K562 (cell line): ENCODE measurements at regions not wholly inside any gene's neighbourhood (a gene's known extent, or its start where the extent isn't known, plus 50 kb on each side); places are given as distances from the start of the nearest gene placed in this dataset.

Experiments used
- ATAC-seq: fragments of 200-7000 bp; cut with Tn5 transposase; 3 replicates; pipeline ENCODE4 v1.9.1; 2020; ENCODE audit warnings: moderate library complexity
- BruUV-seq: library from RNA; stranded (reverse); fragments of 400-500 nt; replicated peaks from 2 replicates; lab custom pipeline; 2021; lab: Mats Ljungman, UMichigan
- CTCF ChIA-PET: fragments of 300-600 bp; formaldehyde crosslinking; extraction: SDS; loops from one replicate; lab custom pipeline; 2021; ENCODE audit warnings: low intra/inter-chr PET ratio; lab: Yijun Ruan, JAX
- POLR2A ChIA-PET: fragments of 300-600, 350-650 bp; sonication (Branson Sonifier 250); formaldehyde crosslinking; extraction: SDS; loops from one replicate; lab custom pipeline; 2021; ENCODE audit warnings: antibody characterized with exemption, inconsistent platforms; lab: Yijun Ruan, JAX
- DNase-seq, 4 experiments: peaks; one replicate each; pipeline versions ENCODE4 v3.0.0 to v3.0.0-alpha.2; 2011 to 2018; ENCODE audit warnings: low spot score in 3 of 4, mixed read lengths in 3 of 4; ENCODE audit errors: extremely low read depth in 1 of 4
- FAIRE-seq: peaks from 2 replicates; lab custom pipeline; 2011; peaks lifted over from hg19 to GRCh38; lab: Jason Lieb, UNC
- H2AFZ ChIP-seq: 2 replicates; pipeline ENCODE4 v1.6.0; 2011; ENCODE audit warnings: low read depth, low read length, control low read depth, inconsistent platforms
- H3K27ac ChIP-seq: fragments of 200-600 bp; 3 replicates; pipeline ENCODE4 v1.8.0; 2011; ENCODE audit warnings: low read depth, mild to moderate bottlenecking, control low read depth, inconsistent platforms, low read length, moderate library complexity, mixed read lengths; ENCODE audit errors: extremely low read depth
- H3K27me3 ChIP-seq, 2 experiments: fragments of 300-600 bp in 1 of 2; 2 replicates in 1 of 2; 3 replicates in 1 of 2; pipeline versions ENCODE4 v1.6.0 to v1.8.0; 2011; ENCODE audit warnings: inconsistent platforms in 2 of 2, low read length in 2 of 2, mild to moderate bottlenecking in 1 of 2, mixed read lengths in 1 of 2, moderate library complexity in 1 of 2; ENCODE audit not compliant: control insufficient read depth in 2 of 2, insufficient read depth in 2 of 2
- H3K36me3 ChIP-seq: fragments of 300-600 bp; 3 replicates; pipeline ENCODE4 v1.8.0; 2011; ENCODE audit warnings: mild to moderate bottlenecking, low read length, inconsistent platforms; ENCODE audit not compliant: control insufficient read depth, insufficient read depth
- H3K4me1 ChIP-seq, 2 experiments: fragments of 200-600 bp in 1 of 2; replicated peaks in 1 of 2; 2 replicates in 1 of 2; 3 replicates in 1 of 2; pipeline versions ENCODE4 v1.5.1 to v1.8.0; 2011; ENCODE audit warnings: inconsistent platforms in 2 of 2, low read length in 2 of 2, mild to moderate bottlenecking in 1 of 2, mixed read lengths in 1 of 2, moderate library complexity in 1 of 2; ENCODE audit not compliant: control insufficient read depth in 2 of 2, insufficient read depth in 2 of 2
- H3K4me2 ChIP-seq: 2 replicates; pipeline ENCODE4 v1.6.1; 2011; ENCODE audit warnings: low read length, control low read depth, inconsistent platforms, mixed read lengths; ENCODE audit not compliant: insufficient read depth
- H3K4me3 ChIP-seq: fragments of 200-600 bp; sonication (generic), shearing (Covaris generic); 2 replicates; pipeline ENCODE4 v1.5.1; 2016; ENCODE audit warnings: control low read depth, inconsistent platforms
- H3K79me2 ChIP-seq: fragments of 200-600 bp; 3 replicates; pipeline ENCODE4 v1.8.0; 2011; ENCODE audit warnings: low read length, inconsistent platforms; ENCODE audit not compliant: control insufficient read depth, insufficient read depth
- H3K9ac ChIP-seq, 2 experiments: 2 replicates each; pipeline versions ENCODE4 v1.6.0 to v1.6.1; 2011; ENCODE audit warnings: low read depth in 2 of 2, low read length in 2 of 2, control low read depth in 1 of 2, inconsistent platforms in 1 of 2, mild to moderate bottlenecking in 1 of 2, mixed read lengths in 1 of 2; ENCODE audit not compliant: insufficient read depth in 1 of 2
- H3K9me1 ChIP-seq: one replicate; pipeline ENCODE4 v1.6.0; 2011; ENCODE audit warnings: inconsistent platforms, mild to moderate bottlenecking, low read length, moderate library complexity; ENCODE audit not compliant: control insufficient read depth, insufficient read depth
- H3K9me3 ChIP-seq: replicated peaks from 2 replicates; pipeline ENCODE4 v1.5.1; 2011; ENCODE audit warnings: low read depth, low read length, inconsistent platforms; ENCODE audit not compliant: control insufficient read depth, insufficient read depth
- H4K20me1 ChIP-seq: replicated peaks from 2 replicates; pipeline ENCODE4 v1.6.1; 2011; ENCODE audit warnings: low read length, inconsistent platforms, mixed read lengths; ENCODE audit not compliant: control insufficient read depth, insufficient read depth
- BACH1 ChIP-seq: fragments of 200-800 bp; sonication (Bioruptor generic); IDR thresholded peaks from 2 replicates; pipeline ENCODE4 v1.6.1; 2016; ENCODE audit warnings: missing genetic modification characterization, missing compliant biosample characterization
- JUN ChIP-seq, 2 experiments: sonication (generic) in 1 of 2; formaldehyde crosslinking in 1 of 2; IDR thresholded peaks; 2 replicates each; pipeline versions ENCODE4 v1.6.1 to v1.8.0; 2012 to 2022; ENCODE audit warnings: borderline replicate concordance in 2 of 2, mild to moderate bottlenecking in 2 of 2, improper control_type of control experiment in 1 of 2, low read depth in 1 of 2, low read length in 1 of 2, missing genetic modification reagents in 1 of 2
- MIER1 ChIP-seq: fragments of 450-650 bp; IDR thresholded peaks from 2 replicates; pipeline ENCODE4 v1.6.1; 2016; ENCODE audit warnings: antibody characterized with exemption, mild to moderate bottlenecking, low read depth
- PTBP1 ChIP-seq: fragments of 200-400 bp; formaldehyde crosslinking; IDR thresholded peaks from 2 replicates; pipeline ENCODE4 v1.6.1; 2017; ENCODE audit warnings: low read depth, low read length
- SMAD3 ChIP-seq: fragments of 450-650 bp; formaldehyde crosslinking; conservative IDR thresholded peaks from 2 replicates; pipeline ENCODE4 v1.4.0; 2020; ENCODE audit warnings: mild to moderate bottlenecking
- ZEB2 ChIP-seq: fragments of 450-650 bp; IDR thresholded peaks from 2 replicates; pipeline ENCODE4 v1.6.1; 2016
- ZNF212 ChIP-seq: fragments of 450-650 bp; formaldehyde crosslinking; IDR thresholded peaks from 2 replicates; pipeline ENCODE4 v1.4.0; 2020; ENCODE audit warnings: mild to moderate bottlenecking
- WGBS: fragments of 100-300 bp; shearing (Covaris generic); methylation state at CpG from one replicate; pipeline ENCODE4 v1.1.6; 2016; ENCODE audit warnings: low coverage, mixed read lengths; ENCODE audit not compliant: insufficient coverage; ENCODE audit errors: missing lambda C conversion rate; 5-methylcytosine and 5-hydroxymethylcytosine counted together
- in situ Hi-C: fragments of 300-500 bp; cut with MboI; formaldehyde crosslinking; loops from 4 replicates; pipeline ENCODE4 v1.15.0; 2018; ENCODE audit warnings: inconsistent platforms, mixed read lengths
- intact Hi-C: fragments of 100-400 bp; cut with micrococcal nuclease; formaldehyde crosslinking; loops from 2 replicates; pipeline ENCODE4 v1.14.2; 2022
- TF ChIP-seq, protein P1 (sequence below), 2 experiments: fragments of 150-350 bp in 1 of 2; IDR thresholded peaks; 2 replicates each; pipeline ENCODE4 v1.6.1; 2012 to 2016; ENCODE audit warnings: low read depth in 2 of 2, low read length in 2 of 2, mild to moderate bottlenecking in 1 of 2, moderate library complexity in 1 of 2
- TF ChIP-seq, protein P2 (sequence below), 2 experiments: IDR thresholded peaks; 2 replicates each; pipeline ENCODE4 v1.6.1; 2011; ENCODE audit warnings: borderline replicate concordance in 1 of 2, control low read depth in 1 of 2, low read depth in 1 of 2, low read length in 1 of 2, mild to moderate bottlenecking in 1 of 2, mixed read lengths in 1 of 2, moderate library complexity in 1 of 2; ENCODE audit not compliant: insufficient read depth in 1 of 2, insufficient read length in 1 of 2, poor library complexity in 1 of 2, severe bottlenecking in 1 of 2; ENCODE audit errors: extremely low read depth in 1 of 2
- TF ChIP-seq, protein P3 (sequence below): fragments of 250-450 bp; sonication (Bioruptor Pico); IDR thresholded peaks from 2 replicates; pipeline ENCODE4 v1.4.0; 2020

GRCh38 chr10:111875725-111876124, 307.8 kb downstream of the GPAM start (continued):
- TF ChIP-seq, protein P1, sequence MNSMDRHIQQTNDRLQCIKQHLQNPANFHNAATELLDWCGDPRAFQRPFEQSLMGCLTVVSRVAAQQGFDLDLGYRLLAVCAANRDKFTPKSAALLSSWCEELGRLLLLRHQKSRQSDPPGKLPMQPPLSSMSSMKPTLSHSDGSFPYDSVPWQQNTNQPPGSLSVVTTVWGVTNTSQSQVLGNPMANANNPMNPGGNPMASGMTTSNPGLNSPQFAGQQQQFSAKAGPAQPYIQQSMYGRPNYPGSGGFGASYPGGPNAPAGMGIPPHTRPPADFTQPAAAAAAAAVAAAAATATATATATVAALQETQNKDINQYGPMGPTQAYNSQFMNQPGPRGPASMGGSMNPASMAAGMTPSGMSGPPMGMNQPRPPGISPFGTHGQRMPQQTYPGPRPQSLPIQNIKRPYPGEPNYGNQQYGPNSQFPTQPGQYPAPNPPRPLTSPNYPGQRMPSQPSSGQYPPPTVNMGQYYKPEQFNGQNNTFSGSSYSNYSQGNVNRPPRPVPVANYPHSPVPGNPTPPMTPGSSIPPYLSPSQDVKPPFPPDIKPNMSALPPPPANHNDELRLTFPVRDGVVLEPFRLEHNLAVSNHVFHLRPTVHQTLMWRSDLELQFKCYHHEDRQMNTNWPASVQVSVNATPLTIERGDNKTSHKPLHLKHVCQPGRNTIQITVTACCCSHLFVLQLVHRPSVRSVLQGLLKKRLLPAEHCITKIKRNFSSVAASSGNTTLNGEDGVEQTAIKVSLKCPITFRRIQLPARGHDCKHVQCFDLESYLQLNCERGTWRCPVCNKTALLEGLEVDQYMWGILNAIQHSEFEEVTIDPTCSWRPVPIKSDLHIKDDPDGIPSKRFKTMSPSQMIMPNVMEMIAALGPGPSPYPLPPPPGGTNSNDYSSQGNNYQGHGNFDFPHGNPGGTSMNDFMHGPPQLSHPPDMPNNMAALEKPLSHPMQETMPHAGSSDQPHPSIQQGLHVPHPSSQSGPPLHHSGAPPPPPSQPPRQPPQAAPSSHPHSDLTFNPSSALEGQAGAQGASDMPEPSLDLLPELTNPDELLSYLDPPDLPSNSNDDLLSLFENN (IDR thresholded peaks at IDR 0.05; ENCODE audit: low read depth in 2 of 2, low read length in 2 of 2), result no peak
- TF ChIP-seq MIER1, result no peak
- TF ChIP-seq ZNF212 (CRISPR knock-in tag), result no peak
- TF ChIP-seq PTBP1, result no peak
- no peak for TF ChIP-seq SMAD3
- TF ChIP-seq BACH1 (tag), result no peak

- Histone ChIP-seq H3K27me3 (no peaks in the 10 kb centered on the region), H3K79me2 (no peaks in the 10 kb centered on the region), H3K9me3 (no peaks in the 10 kb centered on the region), H3K9ac (no peak overlapping the region), H3K4me1 (no peaks in the 10 kb centered on the region), H4K20me1 (no peaks in the 10 kb centered on the region), H3K4me2 (no peak overlapping the region), H3K36me3 (no peaks in the 10 kb centered on the region), H3K9me1 (no peaks in the 10 kb centered on the region), H3K4me3 (no peak overlapping the region), H2AFZ (no peak overlapping the region), H3K27ac (no peak overlapping the region)
- FAIRE-seq (no peak), ATAC-seq (no peak), DNase-seq (no peak)
- intact Hi-C loops (no loop called here), in situ Hi-C loops (no loop called here)
- CTCF ChIA-PET, result interaction anchor here (0.5 kb wide), 1 partner anchor 16 kb away, joined by 3 read pairs; no protein-coding TSS in a partner anchor
- BruUV-seq, result no TSS peak
- WGBS, result 0% methylated on average over 3 of the region's 3 CpGs
- POLR2A ChIA-PET, result no interaction called here
- no peak for TF ChIP-seq ZEB2
- no peak for TF ChIP-seq JUN (IDR thresholded peaks at IDR 0.05; ENCODE audit: borderline replicate concordance, low read depth, low read length)
- TF ChIP-seq JUN (CRISPR knock-in tag; IDR thresholded peaks at IDR 0.05; ENCODE audit: borderline replicate concordance), result no peak
- TF ChIP-seq, protein P2, sequence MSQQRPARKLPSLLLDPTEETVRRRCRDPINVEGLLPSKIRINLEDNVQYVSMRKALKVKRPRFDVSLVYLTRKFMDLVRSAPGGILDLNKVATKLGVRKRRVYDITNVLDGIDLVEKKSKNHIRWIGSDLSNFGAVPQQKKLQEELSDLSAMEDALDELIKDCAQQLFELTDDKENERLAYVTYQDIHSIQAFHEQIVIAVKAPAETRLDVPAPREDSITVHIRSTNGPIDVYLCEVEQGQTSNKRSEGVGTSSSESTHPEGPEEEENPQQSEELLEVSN (IDR thresholded peaks at IDR 0.05; ENCODE audit: borderline replicate concordance in 1 of 2, extremely low read depth in 1 of 2, insufficient read depth in 1 of 2, insufficient read length in 1 of 2, low read depth in 1 of 2, low read length in 1 of 2, poor library complexity in 1 of 2, severe bottlenecking in 1 of 2), result no peak
- TF ChIP-seq, protein P3, sequence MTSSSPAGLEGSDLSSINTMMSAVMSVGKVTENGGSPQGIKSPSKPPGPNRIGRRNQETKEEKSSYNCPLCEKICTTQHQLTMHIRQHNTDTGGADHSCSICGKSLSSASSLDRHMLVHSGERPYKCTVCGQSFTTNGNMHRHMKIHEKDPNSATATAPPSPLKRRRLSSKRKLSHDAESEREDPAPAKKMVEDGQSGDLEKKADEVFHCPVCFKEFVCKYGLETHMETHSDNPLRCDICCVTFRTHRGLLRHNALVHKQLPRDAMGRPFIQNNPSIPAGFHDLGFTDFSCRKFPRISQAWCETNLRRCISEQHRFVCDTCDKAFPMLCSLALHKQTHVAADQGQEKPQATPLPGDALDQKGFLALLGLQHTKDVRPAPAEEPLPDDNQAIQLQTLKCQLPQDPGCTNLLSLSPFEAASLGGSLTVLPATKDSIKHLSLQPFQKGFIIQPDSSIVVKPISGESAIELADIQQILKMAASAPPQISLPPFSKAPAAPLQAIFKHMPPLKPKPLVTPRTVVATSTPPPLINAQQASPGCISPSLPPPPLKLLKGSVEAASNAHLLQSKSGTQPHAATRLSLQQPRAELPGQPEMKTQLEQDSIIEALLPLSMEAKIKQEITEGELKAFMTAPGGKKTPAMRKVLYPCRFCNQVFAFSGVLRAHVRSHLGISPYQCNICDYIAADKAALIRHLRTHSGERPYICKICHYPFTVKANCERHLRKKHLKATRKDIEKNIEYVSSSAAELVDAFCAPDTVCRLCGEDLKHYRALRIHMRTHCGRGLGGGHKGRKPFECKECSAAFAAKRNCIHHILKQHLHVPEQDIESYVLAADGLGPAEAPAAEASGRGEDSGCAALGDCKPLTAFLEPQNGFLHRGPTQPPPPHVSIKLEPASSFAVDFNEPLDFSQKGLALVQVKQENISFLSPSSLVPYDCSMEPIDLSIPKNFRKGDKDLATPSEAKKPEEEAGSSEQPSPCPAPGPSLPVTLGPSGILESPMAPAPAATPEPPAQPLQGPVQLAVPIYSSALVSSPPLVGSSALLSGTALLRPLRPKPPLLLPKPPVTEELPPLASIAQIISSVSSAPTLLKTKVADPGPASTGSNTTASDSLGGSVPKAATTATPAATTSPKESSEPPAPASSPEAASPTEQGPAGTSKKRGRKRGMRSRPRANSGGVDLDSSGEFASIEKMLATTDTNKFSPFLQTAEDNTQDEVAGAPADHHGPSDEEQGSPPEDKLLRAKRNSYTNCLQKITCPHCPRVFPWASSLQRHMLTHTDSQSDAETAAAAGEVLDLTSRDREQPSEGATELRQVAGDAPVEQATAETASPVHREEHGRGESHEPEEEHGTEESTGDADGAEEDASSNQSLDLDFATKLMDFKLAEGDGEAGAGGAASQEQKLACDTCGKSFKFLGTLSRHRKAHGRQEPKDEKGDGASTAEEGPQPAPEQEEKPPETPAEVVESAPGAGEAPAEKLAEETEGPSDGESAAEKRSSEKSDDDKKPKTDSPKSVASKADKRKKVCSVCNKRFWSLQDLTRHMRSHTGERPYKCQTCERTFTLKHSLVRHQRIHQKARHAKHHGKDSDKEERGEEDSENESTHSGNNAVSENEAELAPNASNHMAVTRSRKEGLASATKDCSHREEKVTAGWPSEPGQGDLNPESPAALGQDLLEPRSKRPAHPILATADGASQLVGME, result no peak
Measured at GRCh38 chr10:111877258-111877657, 306.3 kb downstream of the GPAM start.
